DND-41 (cell line): ENCODE measurements at regions not wholly inside any gene's neighbourhood (a gene's known extent, or its start where the extent isn't known, plus 50 kb on each side); places are given as distances from the start of the nearest gene placed in this dataset.
"Not testable (repeated sequence)": the region's sequence is repeated elsewhere in the genome, so short reads cannot be mapped to it uniquely, and the experiment has no call there.

Experiments used
- ATAC-seq: fragments of 200-7000 bp; cut with Tn5 transposase; 3 replicates; pipeline ENCODE4 v1.9.1; 2021; ENCODE audit warnings: low read depth; ENCODE audit not compliant: insufficient read depth
- DNase-seq: peaks from one replicate; pipeline ENCODE4 v3.0.0-alpha.2; 2020
- H2AFZ ChIP-seq: 2 replicates; pipeline ENCODE4 v1.6.0; 2012; ENCODE audit warnings: low read depth, low read length
- H3K27ac ChIP-seq: 2 replicates; pipeline ENCODE4 v1.5.1; 2012; ENCODE audit warnings: low read length, inconsistent platforms
- H3K27me3 ChIP-seq: fragments of 200-600 bp; sonication (generic); 2 replicates; pipeline ENCODE4 v1.6.0; 2012; ENCODE audit warnings: low read length, mild to moderate bottlenecking, inconsistent platforms; ENCODE audit not compliant: insufficient read depth, poor library complexity
- H3K36me3 ChIP-seq: 2 replicates; pipeline ENCODE4 v1.5.1; 2012; ENCODE audit warnings: low read length, inconsistent platforms; ENCODE audit not compliant: insufficient read depth
- H3K4me1 ChIP-seq: 2 replicates; pipeline ENCODE4 v1.5.1; 2012; ENCODE audit warnings: mild to moderate bottlenecking, low read length; ENCODE audit not compliant: insufficient read depth
- H3K4me2 ChIP-seq: 2 replicates; pipeline ENCODE4 v1.6.0; 2012; ENCODE audit warnings: mild to moderate bottlenecking, moderate library complexity, low read length, inconsistent platforms; ENCODE audit not compliant: insufficient read depth
- H3K4me3 ChIP-seq, 2 experiments: fragments of 200-600 bp in 1 of 2; shearing (Covaris generic) in 1 of 2; 2 replicates each; pipeline ENCODE4 v1.5.1; 2012 to 2016; ENCODE audit warnings: inconsistent platforms in 2 of 2, low read length in 2 of 2, mild to moderate bottlenecking in 2 of 2, low read depth in 1 of 2, moderate library complexity in 1 of 2
- H3K79me2 ChIP-seq: 2 replicates; pipeline ENCODE4 v1.6.0; 2012; ENCODE audit warnings: low read length, inconsistent platforms; ENCODE audit not compliant: insufficient read depth
- H3K9ac ChIP-seq: 2 replicates; pipeline ENCODE4 v1.6.0; 2012; ENCODE audit warnings: low read depth, mild to moderate bottlenecking, inconsistent platforms, low read length, moderate library complexity
- H3K9me3 ChIP-seq: 2 replicates; pipeline ENCODE4 v1.5.1; 2012; ENCODE audit warnings: low read length, moderate library complexity, mild to moderate bottlenecking, inconsistent platforms; ENCODE audit not compliant: insufficient read depth, severe bottlenecking
- H4K20me1 ChIP-seq: 2 replicates; pipeline ENCODE4 v1.6.0; 2012; ENCODE audit warnings: low read length; ENCODE audit not compliant: insufficient read depth
- CTCF ChIP-seq: IDR thresholded peaks from 2 replicates; pipeline ENCODE4 v1.5.1; 2012; ENCODE audit warnings: borderline replicate concordance, low read length, moderate library complexity, mild to moderate bottlenecking; ENCODE audit not compliant: poor library complexity, severe bottlenecking; ENCODE audit errors: extremely low read depth
- EZH2 ChIP-seq: IDR thresholded peaks from 3 replicates; pipeline ENCODE4 v1.6.1; 2012; ENCODE audit warnings: borderline replicate concordance, low read depth, mild to moderate bottlenecking, moderate library complexity, low read length, inconsistent platforms; ENCODE audit not compliant: severe bottlenecking

- H3K79me2 ChIP-seq: no peaks in the 10 kb centered on the region
- DNase-seq: no peak
- no peak overlapping the region for H3K9ac ChIP-seq
- H3K4me1 ChIP-seq: no peaks in the 10 kb centered on the region
- H3K9me3 ChIP-seq: no peaks in the 10 kb centered on the region
- no peaks in the 10 kb centered on the region for H4K20me1 ChIP-seq
- no peak overlapping the region for H3K4me2 ChIP-seq
- H3K27me3 ChIP-seq: no peaks in the 10 kb centered on the region
- no peak for TF ChIP-seq CTCF
- TF ChIP-seq EZH2: no peak
- H3K4me3 ChIP-seq: no peak overlapping the region
- H3K36me3 ChIP-seq: no peaks in the 10 kb centered on the region
- no peak overlapping the region for H3K27ac ChIP-seq
- no peak overlapping the region for H2AFZ ChIP-seq
- ATAC-seq: no peak
Observed at GRCh38 chrX:98194036-98194435, 1310.3 kb downstream of the RPA4 start.

- no peak overlapping the region for H3K4me3 ChIP-seq
- no peaks in the 10 kb centered on the region for H3K27me3 ChIP-seq
- no peak for DNase-seq
- no peak overlapping the region for H3K9ac ChIP-seq
- H3K4me1 ChIP-seq: no peaks in the 10 kb centered on the region
- ATAC-seq: no peak
- H3K4me2 ChIP-seq: no peak overlapping the region
- no peaks in the 10 kb centered on the region for H4K20me1 ChIP-seq
- H3K9me3 ChIP-seq: no peaks in the 10 kb centered on the region
- H3K27ac ChIP-seq: no peak overlapping the region
- no peaks in the 10 kb centered on the region for H3K79me2 ChIP-seq
- no peaks in the 10 kb centered on the region for H3K36me3 ChIP-seq
- no peak overlapping the region for H2AFZ ChIP-seq
- TF ChIP-seq EZH2 (no peak), CTCF (no peak)
Observed at GRCh38 chrX:98203800-98204199, 1320.1 kb downstream of the RPA4 start.

GRCh38 chrX:98207947-98208346 lies 1324.2 kb downstream of the RPA4 start:
- H3K27me3 ChIP-seq: no peaks in the 10 kb centered on the region
- H3K27ac ChIP-seq: no peak overlapping the region
- H3K79me2 ChIP-seq: no peaks in the 10 kb centered on the region
- H3K4me2 ChIP-seq: no peak overlapping the region
- no peak for DNase-seq
- no peak overlapping the region for H3K9ac ChIP-seq
- H3K4me1 ChIP-seq: no peaks in the 10 kb centered on the region
- no peak overlapping the region for H2AFZ ChIP-seq
- H3K4me3 ChIP-seq: no peak overlapping the region
- H3K9me3 ChIP-seq: no peaks in the 10 kb centered on the region
- no peaks in the 10 kb centered on the region for H3K36me3 ChIP-seq
- no peaks in the 10 kb centered on the region for H4K20me1 ChIP-seq
- TF ChIP-seq EZH2 (no peak), CTCF (no peak)
- no peak for ATAC-seq

- H3K27ac ChIP-seq: no peak overlapping the region
- TF ChIP-seq CTCF (no peak), EZH2 (no peak)
- ATAC-seq: no peak
Observed at GRCh38 chrX:98231003-98231402, 1347.3 kb downstream of the RPA4 start.

GRCh38 chrX:98240061-98240460 lies 1356.4 kb downstream of the RPA4 start:
- H3K9ac ChIP-seq, H3K36me3 ChIP-seq, H2AFZ ChIP-seq, DNase-seq, H3K4me3 ChIP-seq, H3K27me3 ChIP-seq, ATAC-seq, H3K79me2 ChIP-seq, H3K9me3 ChIP-seq, H3K4me2 ChIP-seq, H4K20me1 ChIP-seq, H3K27ac ChIP-seq, H3K4me1 ChIP-seq: not testable (repeated sequence)

More at GRCh38 chrX:98231003-98231402, 1347.3 kb downstream of the RPA4 start:
- Histone ChIP-seq H3K27me3 (no peaks in the 10 kb centered on the region), H4K20me1 (no peaks in the 10 kb centered on the region), H2AFZ (no peak overlapping the region), H3K9me3 (no peaks in the 10 kb centered on the region), H3K4me3 (no peak overlapping the region), H3K9ac (no peak overlapping the region), H3K4me2 (no peak overlapping the region), H3K36me3 (no peaks in the 10 kb centered on the region), H3K4me1 (no peaks in the 10 kb centered on the region), H3K79me2 (no peaks in the 10 kb centered on the region)
- DNase-seq: no peak
